GM12874 (cell line): ENCODE measurements at regions not wholly inside any gene's neighbourhood (a gene's known extent, or its start where the extent isn't known, plus 50 kb on each side); places are given as distances from the start of the nearest gene placed in this dataset.

Experiments
- CTCF ChIP-seq: IDR thresholded peaks from 2 replicates; pipeline ENCODE4 v1.5.1; 2011; ENCODE audit warnings: low read depth, mild to moderate bottlenecking, control low read depth, low read length, moderate library complexity; ENCODE audit not compliant: insufficient read depth

GRCh38 chr12:91975891-91976290 is 169.8 kb downstream of the BTG1 start:
- no peak for TF ChIP-seq CTCF

- no peak for TF ChIP-seq CTCF
Measured at GRCh38 chr12:91974541-91975085, 171.0 kb downstream of the BTG1 start.

- TF ChIP-seq CTCF = no peak
Measured at GRCh38 chr12:91973813-91974212, 171.8 kb downstream of the BTG1 start.

- TF ChIP-seq CTCF = no peak
Measured at GRCh38 chr12:91972896-91973295, 172.8 kb downstream of the BTG1 start.

GRCh38 chr12:91968777-91969171 is 176.9 kb downstream of the BTG1 start:
- TF ChIP-seq CTCF = no peak

- TF ChIP-seq CTCF = no peak
Measured at GRCh38 chr12:91968076-91968776, 177.4 kb downstream of the BTG1 start.

- no peak for TF ChIP-seq CTCF
Measured at GRCh38 chr12:91967590-91967989, 178.1 kb downstream of the BTG1 start.

- no peak for TF ChIP-seq CTCF
Measured at GRCh38 chr12:91965781-91966180, 179.9 kb downstream of the BTG1 start.
